Adipocyte (in vitro differentiated cells): ENCODE measurements at regions not wholly inside any gene's neighbourhood (a gene's known extent, or its start where the extent isn't known, plus 50 kb on each side); places are given as distances from the start of the nearest gene placed in this dataset.

Source experiments
- DNase-seq: peaks from one replicate; pipeline ENCODE4 v3.0.0-alpha.2; 2015; ENCODE audit warnings: low read depth
- H3K27me3 ChIP-seq: replicated peaks from 2 replicates; pipeline ENCODE4 v1.7.0; 2013; ENCODE audit warnings: mild to moderate bottlenecking, low read length, moderate library complexity; ENCODE audit not compliant: control insufficient read depth, insufficient read depth
- H3K36me3 ChIP-seq: 2 replicates; pipeline ENCODE4 v1.7.0; 2013; ENCODE audit warnings: low read length, mild to moderate bottlenecking, moderate library complexity; ENCODE audit not compliant: control insufficient read depth, insufficient read depth, severe bottlenecking
- H3K4me1 ChIP-seq: 2 replicates; pipeline ENCODE4 v1.7.0; 2013; ENCODE audit warnings: mild to moderate bottlenecking, low read length, moderate library complexity; ENCODE audit not compliant: control insufficient read depth, insufficient read depth
- H3K4me3 ChIP-seq: 2 replicates; pipeline ENCODE4 v1.7.0; 2013; ENCODE audit warnings: mild to moderate bottlenecking, low read length, moderate library complexity
- H3K9ac ChIP-seq: 2 replicates; pipeline ENCODE4 v1.7.0; 2013; ENCODE audit warnings: mild to moderate bottlenecking, low read length, moderate library complexity
- H3K9me3 ChIP-seq: 2 replicates; pipeline ENCODE4 v1.7.0; 2013; ENCODE audit warnings: mild to moderate bottlenecking, low read length, moderate library complexity; ENCODE audit not compliant: control insufficient read depth

DNA sequence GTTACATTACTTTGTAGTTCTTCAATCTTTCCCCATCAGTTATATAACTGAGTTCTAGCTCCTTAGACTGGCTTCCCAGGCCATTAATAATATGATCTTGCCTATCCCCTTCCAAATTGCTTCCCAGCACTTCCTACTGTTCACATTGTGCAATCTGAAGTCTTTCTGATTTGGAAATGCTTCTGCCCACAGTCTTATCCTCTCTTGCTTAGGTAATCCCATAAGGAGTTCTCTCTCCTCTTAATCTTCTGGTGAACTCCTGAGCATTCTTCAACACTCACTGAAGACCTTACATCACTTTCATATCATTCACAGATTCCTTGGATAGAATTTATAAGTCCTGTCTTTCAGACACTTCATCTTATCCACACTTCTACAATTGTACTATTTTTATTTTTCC lies 132.7 kb upstream of the TTC29 start:
- DNase-seq, result peak; percentile 56
- H3K27me3 ChIP-seq, result no peaks in the 10 kb centered on the region
- no peak overlapping the region for H3K4me3 ChIP-seq
- no peaks in the 10 kb centered on the region for H3K36me3 ChIP-seq
- no peaks in the 10 kb centered on the region for H3K9me3 ChIP-seq
- H3K4me1 ChIP-seq, result peaks cover 19% of the 10 kb centered on the region
- H3K9ac ChIP-seq, result no peak overlapping the region

- Histone ChIP-seq H3K4me1 (peaks cover 19% of the 10 kb centered on the region), H3K4me3 (no peak overlapping the region), H3K9ac (no peak overlapping the region), H3K27me3 (no peaks in the 10 kb centered on the region), H3K9me3 (no peaks in the 10 kb centered on the region), H3K36me3 (no peaks in the 10 kb centered on the region)
- peak; percentile 50 for DNase-seq
Observed at GRCh38 chr4:147078875-147079658, 133.4 kb upstream of the TTC29 start.

- Histone ChIP-seq H3K4me1 (peaks cover 12% of the 10 kb centered on the region), H3K36me3 (no peaks in the 10 kb centered on the region), H3K27me3 (no peaks in the 10 kb centered on the region), H3K9me3 (no peaks in the 10 kb centered on the region), H3K4me3 (no peak overlapping the region), H3K9ac (no peak overlapping the region)
- peak; percentile 34 for DNase-seq
Observed at GRCh38 chr4:147084861-147085260, 139.2 kb upstream of the TTC29 start.

- no peaks in the 10 kb centered on the region for H3K36me3 ChIP-seq
- H3K27me3 ChIP-seq, result no peaks in the 10 kb centered on the region
- no peak overlapping the region for H3K9ac ChIP-seq
- H3K4me3 ChIP-seq, result no peak overlapping the region
- peaks cover 12% of the 10 kb centered on the region for H3K4me1 ChIP-seq
- DNase-seq, result peak; percentile 51
- no peaks in the 10 kb centered on the region for H3K9me3 ChIP-seq
Observed at GRCh38 chr4:147085781-147086180, 140.1 kb upstream of the TTC29 start.

- peak overlapping the region; percentile 70 for H3K4me3 ChIP-seq
- H3K27me3 ChIP-seq, result no peaks in the 10 kb centered on the region
Observed at GRCh38 chr4:147088146-147088545, 142.5 kb upstream of the TTC29 start.

DNA sequence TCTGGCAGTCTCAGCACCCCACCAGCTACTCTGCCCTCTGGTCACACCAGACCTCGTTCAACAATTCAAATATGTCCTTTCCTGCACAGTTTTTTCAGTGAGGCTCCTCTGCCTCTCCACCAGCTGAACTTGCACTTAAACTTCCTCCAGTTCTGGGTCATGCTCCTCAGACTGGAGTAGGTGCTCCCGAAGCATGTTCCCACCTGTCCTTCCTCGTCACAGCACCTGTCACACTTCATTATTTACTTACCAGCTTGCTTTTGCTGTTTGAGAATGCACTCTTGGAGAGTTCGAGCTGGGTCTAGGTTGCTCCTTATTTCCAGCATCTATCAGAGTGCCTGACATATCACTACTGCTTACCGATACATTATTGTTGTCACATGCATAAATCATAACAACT lies 144.8 kb upstream of the TTC29 start:
- Histone ChIP-seq H3K4me3 (no peak overlapping the region), H3K27me3 (no peaks in the 10 kb centered on the region), H3K4me1 (peaks cover 4% of the 10 kb centered on the region), H3K36me3 (no peaks in the 10 kb centered on the region), H3K9me3 (no peaks in the 10 kb centered on the region), H3K9ac (no peak overlapping the region)
- DNase-seq, result no peak

More at GRCh38 chr4:147088146-147088545, 142.5 kb upstream of the TTC29 start:
- Histone ChIP-seq H3K9ac (peak overlapping the region; percentile 50), H3K36me3 (no peaks in the 10 kb centered on the region), H3K9me3 (no peaks in the 10 kb centered on the region), H3K4me1 (peaks cover 12% of the 10 kb centered on the region)
- DNase-seq, result peak; percentile 56

DNA sequence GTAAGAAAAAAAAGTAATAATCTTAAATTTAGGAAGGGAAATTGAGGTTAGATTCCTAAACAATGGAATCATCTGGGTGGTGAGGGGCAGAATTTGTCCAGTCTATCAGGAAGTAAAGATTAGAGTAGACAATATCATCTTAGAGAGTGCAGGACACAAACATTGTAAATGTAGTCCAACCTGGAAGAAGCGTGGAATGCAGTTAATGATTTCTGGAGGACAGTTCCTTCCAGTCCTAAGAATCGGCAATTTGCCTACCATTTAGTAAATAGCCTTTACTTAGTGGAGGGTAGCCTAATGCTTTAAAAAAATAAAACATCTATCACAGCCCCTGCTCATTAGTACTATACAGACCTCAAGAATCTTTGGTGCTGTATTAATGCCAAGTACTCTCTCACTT lies 147.5 kb upstream of the TTC29 start:
- no peaks in the 10 kb centered on the region for H3K36me3 ChIP-seq
- no peaks in the 10 kb centered on the region for H3K27me3 ChIP-seq
- DNase-seq, result no peak
- H3K4me1 ChIP-seq, result peaks cover 19% of the 10 kb centered on the region
- no peaks in the 10 kb centered on the region for H3K9me3 ChIP-seq
- H3K9ac ChIP-seq, result no peak overlapping the region
- no peak overlapping the region for H3K4me3 ChIP-seq

GRCh38 chr4:147094238-147094637 lies 148.6 kb upstream of the TTC29 start:
- no peaks in the 10 kb centered on the region for H3K27me3 ChIP-seq
- peaks cover 19% of the 10 kb centered on the region for H3K4me1 ChIP-seq
- H3K9me3 ChIP-seq, result no peaks in the 10 kb centered on the region
- H3K9ac ChIP-seq, result no peak overlapping the region
- no peak overlapping the region for H3K4me3 ChIP-seq
- H3K36me3 ChIP-seq, result no peaks in the 10 kb centered on the region
- DNase-seq, result no peak

- peaks cover 26% of the 10 kb centered on the region for H3K4me1 ChIP-seq
- no peaks in the 10 kb centered on the region for H3K9me3 ChIP-seq
- peak overlapping the region; percentile 43 for H3K4me3 ChIP-seq
- H3K9ac ChIP-seq, result peak overlapping the region; percentile 61
- DNase-seq, result peak; percentile 95
- no peaks in the 10 kb centered on the region for H3K27me3 ChIP-seq
- H3K36me3 ChIP-seq, result no peaks in the 10 kb centered on the region
Observed at GRCh38 chr4:147096667-147097604, 151.3 kb upstream of the TTC29 start.

- Histone ChIP-seq H3K4me1 (peaks cover 47% of the 10 kb centered on the region), H3K9me3 (no peaks in the 10 kb centered on the region), H3K4me3 (no peak overlapping the region), H3K9ac (no peak overlapping the region), H3K27me3 (no peaks in the 10 kb centered on the region), H3K36me3 (no peaks in the 10 kb centered on the region)
- DNase-seq, result no peak
Observed at GRCh38 chr4:147101678-147102077, 156.0 kb upstream of the TTC29 start.

DNA sequence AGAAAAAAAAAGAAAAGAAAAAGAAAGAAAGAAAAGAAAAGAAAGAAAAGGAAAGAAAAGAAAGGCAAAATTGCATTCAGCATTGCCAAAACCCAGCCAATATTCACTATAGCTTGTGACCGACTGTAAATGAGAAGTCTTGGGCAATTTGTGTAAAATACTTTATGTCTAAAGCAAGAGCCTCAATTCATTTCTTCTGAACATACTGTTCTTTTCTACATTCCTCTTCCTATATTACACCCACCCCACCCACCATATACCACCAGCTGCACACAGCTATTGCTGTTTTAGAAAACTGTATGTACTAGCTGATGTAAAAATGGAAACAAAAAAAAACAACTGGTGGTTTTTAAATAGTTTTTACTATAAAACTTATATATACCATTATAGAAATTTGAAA lies 156.9 kb upstream of the TTC29 start:
- H3K9me3 ChIP-seq, result no peaks in the 10 kb centered on the region
- no peak overlapping the region for H3K4me3 ChIP-seq
- H3K9ac ChIP-seq, result peak overlapping the region; percentile 70
- no peaks in the 10 kb centered on the region for H3K36me3 ChIP-seq
- H3K27me3 ChIP-seq, result no peaks in the 10 kb centered on the region
- peak; percentile 83 for DNase-seq
- peaks cover 39% of the 10 kb centered on the region for H3K4me1 ChIP-seq
